Cardiac fibroblast (primary cell): ENCODE measurements at regions not wholly inside any gene's neighbourhood (a gene's known extent, or its start where the extent isn't known, plus 50 kb on each side); places are given as distances from the start of the nearest gene placed in this dataset.
A peak's percentile ranks its signal among the peaks of the same experiment; 100 is the strongest.

Source experiments
- DNase-seq, 2 donors: peaks; one replicate each; pipeline versions ENCODE4 v3.0.0 to v3.0.0-alpha.2; 2010; ENCODE audit warnings: low read depth in 2 of 2
- H3K4me3 ChIP-seq, 2 donors: replicated peaks in 1 of 2; 1 replicate in 1 of 2; 2 replicates in 1 of 2; pipeline ENCODE4 v1.5.1; 2011; ENCODE audit warnings: low read depth in 2 of 2, low read length in 2 of 2, mild to moderate bottlenecking in 2 of 2, moderate library complexity in 1 of 2
- CTCF ChIP-seq: IDR thresholded peaks from one replicate; pipeline ENCODE4 v1.5.1; 2011; ENCODE audit warnings: low read depth, mild to moderate bottlenecking, low read length, inconsistent platforms

GRCh38 chr16:86222547-86222946 is 287.8 kb upstream of the FOXF1 start:
- DNase-seq: peak; percentile 23 to 40

GRCh38 chr16:86222965-86223551 is 287.3 kb upstream of the FOXF1 start:
- no peak for TF ChIP-seq CTCF
- peak; percentile 67 to 88 for DNase-seq
- H3K4me3 ChIP-seq: peak overlapping the region in 1 of 2 donors; percentile 22

More at GRCh38 chr16:86222547-86222946, 287.8 kb upstream of the FOXF1 start:
- H3K4me3 ChIP-seq: peak overlapping the region in 1 of 2 donors; percentile 22
- no peak for TF ChIP-seq CTCF

GRCh38 chr16:86224126-86224525 is 286.2 kb upstream of the FOXF1 start:
- H3K4me3 ChIP-seq: no peak overlapping the region
- no peak for DNase-seq
- TF ChIP-seq CTCF: peak; percentile 2

GRCh38 chr16:86224629-86225028 is 285.7 kb upstream of the FOXF1 start:
- DNase-seq: no peak
- H3K4me3 ChIP-seq: no peak overlapping the region
- TF ChIP-seq CTCF: no peak

- no peak overlapping the region for H3K4me3 ChIP-seq
- no peak for TF ChIP-seq CTCF
- DNase-seq: no peak
Measured at GRCh38 chr16:86225905-86226371, 284.4 kb upstream of the FOXF1 start.

- TF ChIP-seq CTCF: no peak
Measured at GRCh38 chr16:86227041-86227440, 283.3 kb upstream of the FOXF1 start.

GRCh38 chr16:86227801-86228200 is 282.5 kb upstream of the FOXF1 start:
- TF ChIP-seq CTCF: no peak
- no peak for DNase-seq
- no peak overlapping the region for H3K4me3 ChIP-seq

More at GRCh38 chr16:86227041-86227440, 283.3 kb upstream of the FOXF1 start:
- no peak for DNase-seq
- H3K4me3 ChIP-seq: no peak overlapping the region
